SU-DHL-6 (cell line): ENCODE measurements at regions not wholly inside any gene's neighbourhood (a gene's known extent, or its start where the extent isn't known, plus 50 kb on each side); places are given as distances from the start of the nearest gene placed in this dataset.
"Not testable (repeated sequence)": the region's sequence is repeated elsewhere in the genome, so short reads cannot be mapped to it uniquely, and the experiment has no call there.

ENCODE experiments used
- EZH2phosphoT487 ChIP-seq: fragments of 200-600 bp; sonication (generic), shearing (Covaris generic); conservative IDR thresholded peaks from 2 replicates; pipeline ENCODE4 v1.6.1; 2018; ENCODE audit warnings: mild to moderate bottlenecking, antibody characterized with exemption, low read length, moderate library complexity, mixed read lengths
- TF ChIP-seq, protein P1 (sequence below): fragments of 200-600 bp; sonication (generic); IDR thresholded peaks from one replicate; pipeline ENCODE4 v1.5.1; 2017; ENCODE audit warnings: antibody characterized with exemption, mild to moderate bottlenecking, low read length, moderate library complexity; ENCODE audit not compliant: insufficient read depth, poor library complexity, severe bottlenecking

DNA sequence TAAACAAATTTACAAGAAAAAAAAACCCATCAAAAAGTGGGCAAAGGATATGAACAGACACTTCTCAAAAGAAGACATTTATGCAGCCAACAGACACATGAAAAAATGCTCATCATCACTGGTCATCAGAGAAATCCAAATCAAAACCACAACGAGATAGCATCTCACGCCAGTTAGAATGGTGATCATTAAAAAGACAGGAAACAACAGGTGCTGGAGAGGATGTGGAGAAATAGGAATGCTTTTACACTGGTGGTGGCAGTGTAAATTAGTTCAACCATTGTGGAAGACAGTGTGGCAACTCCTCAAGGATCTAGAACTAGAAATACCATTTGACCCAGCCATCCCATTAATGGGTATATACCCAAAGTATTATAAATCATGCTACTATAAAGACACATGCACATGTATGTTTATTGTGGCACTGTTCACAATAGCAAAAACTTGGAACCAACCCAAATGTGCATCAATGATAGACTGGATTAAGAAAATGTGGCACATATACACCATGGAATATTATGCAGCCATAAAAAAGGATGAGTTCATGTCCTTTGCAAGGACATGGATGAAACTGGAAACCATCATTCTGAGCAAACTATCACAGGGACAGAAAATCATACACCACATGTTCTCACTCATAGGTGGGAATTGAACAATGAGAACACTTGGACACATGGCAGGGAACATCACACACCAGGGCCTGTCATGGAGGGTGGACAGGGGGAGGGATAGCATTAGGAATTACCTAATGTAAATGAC is 79.0 kb upstream of the TEAD1 start:
- TF ChIP-seq, protein P1, sequence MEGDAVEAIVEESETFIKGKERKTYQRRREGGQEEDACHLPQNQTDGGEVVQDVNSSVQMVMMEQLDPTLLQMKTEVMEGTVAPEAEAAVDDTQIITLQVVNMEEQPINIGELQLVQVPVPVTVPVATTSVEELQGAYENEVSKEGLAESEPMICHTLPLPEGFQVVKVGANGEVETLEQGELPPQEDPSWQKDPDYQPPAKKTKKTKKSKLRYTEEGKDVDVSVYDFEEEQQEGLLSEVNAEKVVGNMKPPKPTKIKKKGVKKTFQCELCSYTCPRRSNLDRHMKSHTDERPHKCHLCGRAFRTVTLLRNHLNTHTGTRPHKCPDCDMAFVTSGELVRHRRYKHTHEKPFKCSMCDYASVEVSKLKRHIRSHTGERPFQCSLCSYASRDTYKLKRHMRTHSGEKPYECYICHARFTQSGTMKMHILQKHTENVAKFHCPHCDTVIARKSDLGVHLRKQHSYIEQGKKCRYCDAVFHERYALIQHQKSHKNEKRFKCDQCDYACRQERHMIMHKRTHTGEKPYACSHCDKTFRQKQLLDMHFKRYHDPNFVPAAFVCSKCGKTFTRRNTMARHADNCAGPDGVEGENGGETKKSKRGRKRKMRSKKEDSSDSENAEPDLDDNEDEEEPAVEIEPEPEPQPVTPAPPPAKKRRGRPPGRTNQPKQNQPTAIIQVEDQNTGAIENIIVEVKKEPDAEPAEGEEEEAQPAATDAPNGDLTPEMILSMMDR: not testable (repeated sequence)
- TF ChIP-seq EZH2phosphoT487: not testable (repeated sequence)
